ENCODE measurements at regions not wholly inside any gene's neighbourhood (a gene's known extent, or its start where the extent isn't known, plus 50 kb on each side); places are given as distances from the start of the nearest gene placed in this dataset.
"Not testable (repeated sequence)": the region's sequence is repeated elsewhere in the genome, so short reads cannot be mapped to it uniquely, and the experiment has no call there.

GRCh38 chr9:40930426-40930825 is 198.1 kb downstream of the FOXD4L6 start:
- DNase-seq (ENCODE audit: low spot score), result not testable (repeated sequence)

DNA sequence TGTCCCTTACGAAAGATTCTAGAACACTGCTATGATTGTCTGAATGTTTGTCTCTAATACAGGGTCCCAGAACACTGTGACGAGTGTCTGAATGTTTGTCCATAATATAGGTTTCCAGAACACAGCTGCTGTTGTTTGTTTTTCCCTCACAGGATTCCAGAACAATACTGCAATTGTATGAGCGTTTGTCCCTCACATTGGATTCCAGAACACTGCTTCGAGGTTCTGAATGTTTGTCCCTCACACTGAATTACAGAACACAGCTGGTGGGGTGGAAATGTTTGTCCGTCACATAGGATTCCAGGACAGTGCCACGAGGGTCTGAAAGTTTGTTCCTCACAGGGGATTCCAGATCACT is 199.0 kb downstream of the FOXD4L6 start:
- DNase-seq (ENCODE audit: low spot score), result not testable (repeated sequence)

GRCh38 chr9:40928803-40929487 is 199.5 kb downstream of the FOXD4L6 start:
- no peak for DNase-seq (ENCODE audit: low spot score)

GRCh38 chr9:40927851-40928802 is 200.4 kb downstream of the FOXD4L6 start:
- no peak for DNase-seq (ENCODE audit: low spot score)

GRCh38 chr9:40927260-40927631 is 201.2 kb downstream of the FOXD4L6 start:
- no peak for DNase-seq (ENCODE audit: low spot score)

GRCh38 chr9:40926404-40927259 is 201.8 kb downstream of the FOXD4L6 start:
- DNase-seq (ENCODE audit: low spot score), result no peak

DNA sequence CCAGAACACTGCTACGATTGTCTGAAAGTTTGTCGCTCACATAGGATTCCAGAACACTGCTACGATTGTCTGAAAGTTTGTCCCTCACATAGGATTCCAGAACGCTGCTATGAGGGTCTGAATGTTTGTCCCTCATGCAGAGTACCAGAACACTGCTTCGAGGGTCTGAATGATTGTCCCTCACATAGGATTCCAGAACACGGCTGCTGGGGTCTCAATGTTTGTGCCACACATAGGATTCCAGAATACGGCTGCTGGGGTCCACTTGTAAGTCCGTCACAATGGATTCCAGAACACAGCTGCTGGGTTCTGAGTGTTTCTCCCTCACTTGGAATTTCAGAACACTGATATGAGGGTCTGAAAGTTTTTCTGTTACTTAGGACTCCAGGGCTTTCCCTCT is 203.3 kb downstream of the FOXD4L6 start:
- DNase-seq (ENCODE audit: low spot score), result no peak

GRCh38 chr9:40916399-40916783 is 212.1 kb downstream of the FOXD4L6 start:
- not testable (repeated sequence) for DNase-seq (ENCODE audit: low spot score)

DNA sequence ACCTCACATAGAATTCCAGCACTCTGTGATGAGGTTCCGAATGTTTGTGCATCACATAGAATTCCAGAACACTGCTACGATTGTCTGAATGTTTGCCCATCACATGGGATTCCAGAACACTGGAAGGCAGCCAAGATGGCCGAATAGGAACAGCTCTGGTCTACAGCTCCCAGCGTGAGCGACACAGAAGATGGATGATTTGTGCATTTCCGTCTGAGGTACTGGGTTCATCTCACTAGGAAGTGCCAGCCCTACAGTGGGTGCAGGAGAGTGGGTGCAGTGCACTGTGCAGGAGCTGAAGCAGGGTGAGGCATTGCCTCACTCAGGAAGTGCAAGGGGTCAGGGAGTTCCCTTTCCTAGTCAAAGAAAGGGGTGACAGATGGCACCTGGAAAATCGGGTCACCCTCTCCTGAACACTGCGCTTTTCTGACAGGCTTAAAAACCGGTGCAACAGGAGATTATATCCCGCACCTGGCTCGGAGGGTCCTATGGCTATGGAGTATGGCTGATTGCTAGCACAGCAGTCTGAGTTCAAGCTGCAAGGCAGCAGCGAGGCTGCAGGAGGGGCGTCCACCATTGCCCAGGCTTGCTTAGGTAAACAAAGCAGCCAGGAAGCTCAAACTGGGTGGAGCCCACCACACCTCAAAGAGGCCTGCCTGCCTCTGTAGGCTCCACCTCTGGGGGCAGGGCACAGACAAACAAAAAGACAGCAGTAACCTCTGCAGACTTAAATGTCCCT is 212.7 kb downstream of the FOXD4L6 start:
- not testable (repeated sequence) for DNase-seq (ENCODE audit: low spot score)

DNA sequence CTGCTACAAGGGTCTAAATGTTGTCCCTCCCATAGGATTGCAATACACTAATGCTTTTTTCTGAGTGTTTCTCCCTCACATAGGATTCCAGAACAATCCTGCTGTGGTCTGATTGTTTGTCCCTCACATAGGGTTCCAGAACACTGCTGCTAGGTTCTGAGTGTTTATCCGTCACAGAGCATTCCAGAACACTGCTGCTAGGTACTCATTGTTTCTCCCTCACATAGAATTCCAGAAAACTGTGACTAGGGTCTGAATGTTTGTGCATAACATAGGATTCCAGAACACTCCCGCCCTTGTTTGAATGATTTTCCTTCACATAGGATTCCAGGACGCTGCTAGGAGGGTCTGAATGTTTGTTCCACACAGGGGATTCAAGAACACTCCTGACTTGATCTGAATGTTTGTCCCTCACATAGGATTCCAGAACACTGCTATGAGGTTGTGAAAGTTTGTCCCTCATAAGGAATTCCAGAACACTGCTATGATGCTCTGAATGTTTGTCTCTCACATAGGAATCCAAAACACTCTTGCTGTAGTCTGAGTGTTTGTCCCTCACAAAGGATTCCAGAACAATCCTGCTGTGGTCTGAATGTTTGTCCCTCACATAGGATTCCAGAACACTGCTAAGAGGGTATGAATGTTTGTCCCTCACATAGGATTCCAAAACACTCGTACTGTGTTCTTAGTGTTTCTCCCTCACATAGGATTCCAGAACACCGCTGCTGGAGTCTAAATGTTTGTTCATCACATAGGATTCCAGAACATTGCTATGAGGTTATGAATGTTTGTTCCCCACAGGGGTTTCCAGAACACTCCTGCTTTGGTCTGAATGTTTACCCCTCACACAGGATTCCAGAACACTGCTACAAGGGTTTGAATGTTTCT is 213.5 kb downstream of the FOXD4L6 start:
- no peak for DNase-seq (ENCODE audit: low spot score)

- DNase-seq (ENCODE audit: low spot score), result no peak
Observed at GRCh38 chr9:40913928-40914673, 214.4 kb downstream of the FOXD4L6 start.

DNA sequence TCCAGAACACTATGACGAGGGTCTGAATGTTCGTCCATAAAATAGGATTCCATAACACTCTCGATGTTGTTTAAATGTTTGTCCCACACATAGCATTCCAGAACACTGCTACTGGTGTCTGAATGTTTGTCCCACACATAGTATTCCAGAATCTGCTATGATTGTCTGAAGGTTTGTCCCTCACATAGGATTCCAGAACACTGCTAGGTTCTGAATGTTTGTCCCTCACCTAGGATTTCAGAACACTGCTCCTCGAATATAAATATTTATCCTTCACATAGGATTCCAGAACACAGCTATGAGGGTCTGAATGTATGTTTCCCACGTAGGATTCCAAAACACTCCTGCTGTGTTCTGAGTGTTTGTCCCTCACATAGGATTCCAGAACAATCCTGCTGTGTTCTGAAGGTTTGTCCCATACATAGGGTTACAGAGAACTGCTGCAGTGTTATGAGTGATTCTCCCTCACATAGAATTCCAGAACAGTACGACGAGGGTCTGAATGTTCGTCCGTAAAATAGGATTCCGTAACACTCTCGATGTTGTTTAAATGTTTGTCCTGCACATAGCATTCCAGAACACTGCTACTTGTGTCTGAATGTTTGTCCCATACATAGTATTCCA is 215.3 kb downstream of the FOXD4L6 start:
- no peak for DNase-seq (ENCODE audit: low spot score)

- DNase-seq (ENCODE audit: low spot score), result not testable (repeated sequence)
Observed at GRCh38 chr9:40912679-40913078, 215.8 kb downstream of the FOXD4L6 start.

- no peak for DNase-seq (ENCODE audit: low spot score)
Observed at GRCh38 chr9:40911647-40912046, 216.8 kb downstream of the FOXD4L6 start.

- not testable (repeated sequence) for DNase-seq (ENCODE audit: low spot score)
Observed at GRCh38 chr9:40910995-40911394, 217.5 kb downstream of the FOXD4L6 start.

GRCh38 chr9:40909821-40910220 is 218.7 kb downstream of the FOXD4L6 start:
- DNase-seq (ENCODE audit: low spot score), result no peak

DNA sequence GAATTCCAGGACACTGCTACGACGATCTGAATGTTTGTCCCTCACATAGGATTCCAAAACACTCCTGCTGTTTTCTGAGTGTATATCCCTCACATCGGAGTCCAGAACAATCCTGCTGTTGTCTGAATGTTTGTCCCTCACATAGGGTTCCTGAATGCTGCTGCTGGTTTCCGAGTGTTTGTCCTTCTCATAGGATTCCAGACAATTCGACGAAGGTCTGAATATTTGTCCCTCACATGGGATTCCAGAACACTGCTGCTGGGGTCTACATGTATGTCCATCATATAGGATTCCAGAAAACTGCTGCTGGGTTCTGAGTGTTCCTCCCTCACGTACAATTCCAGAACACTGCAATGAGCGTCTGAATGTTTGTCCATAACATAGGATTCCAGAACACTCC is 219.4 kb downstream of the FOXD4L6 start:
- not testable (repeated sequence) for DNase-seq (ENCODE audit: low spot score)

DNA sequence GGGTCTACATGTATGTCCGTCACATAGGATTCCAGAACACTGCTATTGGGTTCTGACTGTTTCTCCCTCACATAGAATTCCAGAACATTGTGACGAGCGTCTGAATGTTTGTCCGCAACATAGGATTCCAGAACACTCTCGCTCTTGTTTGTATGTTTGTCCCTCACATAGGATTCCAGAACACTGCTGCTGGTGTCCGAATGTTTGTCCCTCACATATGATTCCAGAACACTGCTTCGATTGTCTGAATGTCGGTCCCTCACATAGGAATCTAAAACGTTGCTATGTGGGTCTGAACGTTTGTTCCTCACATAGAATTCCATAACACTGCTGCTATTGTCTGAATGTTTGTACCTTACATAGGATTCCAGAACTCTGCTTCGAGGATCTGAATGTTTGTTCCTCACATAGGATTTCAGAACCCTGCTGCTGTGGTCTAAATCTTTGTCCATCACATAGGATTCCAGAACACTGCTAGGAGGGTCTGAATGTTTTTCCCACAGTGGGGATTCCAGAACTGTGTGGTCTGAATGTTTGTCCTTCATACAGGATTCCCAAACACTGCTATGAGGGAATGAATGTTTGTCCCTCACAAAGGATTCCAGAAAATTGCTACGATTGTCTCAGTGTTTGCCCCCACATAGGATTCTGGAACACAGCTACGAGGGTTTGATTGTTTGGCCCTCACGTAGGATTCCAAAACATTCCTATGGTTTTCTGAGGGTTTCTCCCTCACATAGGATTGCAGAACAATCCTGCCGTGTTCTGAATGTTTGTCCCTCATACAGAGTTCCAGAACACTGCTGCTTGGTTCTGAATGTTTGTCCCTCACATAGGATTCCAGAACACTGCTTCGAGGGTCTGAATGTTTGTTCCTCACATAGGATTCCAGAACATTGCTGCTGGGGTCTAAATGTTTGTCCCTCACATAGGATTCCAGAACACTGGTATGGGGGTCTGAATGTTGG is 220.5 kb downstream of the FOXD4L6 start:
- no peak for DNase-seq (ENCODE audit: low spot score)

All from GM03348 (cell line).